GM18861 (cell line): ENCODE measurements at regions not wholly inside any gene's neighbourhood (a gene's known extent, or its start where the extent isn't known, plus 50 kb on each side); places are given as distances from the start of the nearest gene placed in this dataset.

ENCODE experiments used
- ATAC-seq: cut with Tn5 transposase; IDR thresholded peaks from one replicate; pipeline ENCODE4 v1.9.1; 2021; ENCODE audit not compliant: unreplicated experiment

DNA sequence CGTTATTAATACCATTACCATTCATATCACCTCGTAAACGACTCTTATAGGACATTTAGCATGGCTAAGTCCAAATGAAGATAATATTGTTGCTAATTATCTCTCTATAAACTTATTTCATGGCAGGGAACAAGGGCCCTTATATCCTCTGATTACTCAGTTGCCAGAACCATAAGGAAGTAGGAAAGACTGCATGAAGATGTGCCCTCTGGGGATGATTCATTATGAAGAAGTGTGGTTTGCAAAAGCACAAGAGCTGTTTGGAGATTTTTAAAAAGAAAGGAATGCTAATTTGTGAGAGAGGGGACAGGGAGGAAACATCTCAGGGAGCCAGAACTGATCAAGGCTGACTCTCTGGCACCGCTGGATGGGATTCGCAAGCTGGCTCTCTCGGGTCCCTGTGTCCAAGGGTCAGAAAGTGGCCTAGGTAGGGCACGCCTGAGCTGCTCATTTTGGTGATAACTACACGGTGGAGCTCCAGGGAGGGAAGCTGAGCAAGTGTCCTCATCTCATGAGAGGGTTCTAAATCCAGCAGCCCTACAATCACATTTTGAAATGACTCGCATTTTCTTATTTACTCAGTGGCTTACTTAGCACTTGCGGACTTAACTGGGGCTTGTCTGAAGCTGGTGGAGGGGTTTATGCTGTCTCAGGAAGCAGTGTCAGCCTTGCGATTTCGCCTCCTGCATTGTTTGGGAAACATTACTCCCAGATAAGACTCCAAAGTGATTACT is 136.8 kb downstream of the C5orf15 start:
- no peak for ATAC-seq

DNA sequence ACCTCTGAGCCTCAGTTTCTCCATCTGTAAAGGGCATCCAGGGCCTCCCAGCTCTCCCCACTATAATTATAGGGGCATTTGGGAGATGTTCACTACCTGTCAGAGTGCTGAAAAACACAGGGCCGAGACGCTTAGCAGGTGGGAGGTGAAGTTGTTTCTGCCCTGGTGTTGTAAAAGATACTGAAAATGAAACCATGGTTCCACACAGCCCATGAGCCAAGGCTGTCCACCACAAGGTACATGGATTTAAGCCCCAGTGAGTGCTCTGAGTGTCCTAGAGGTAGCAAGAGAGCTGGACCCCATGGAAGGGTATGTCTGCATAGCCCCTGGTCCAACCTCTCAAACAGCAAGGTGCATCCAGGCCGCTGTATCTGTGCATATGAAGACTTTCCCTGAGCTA is 137.5 kb downstream of the C5orf15 start:
- no peak for ATAC-seq

DNA sequence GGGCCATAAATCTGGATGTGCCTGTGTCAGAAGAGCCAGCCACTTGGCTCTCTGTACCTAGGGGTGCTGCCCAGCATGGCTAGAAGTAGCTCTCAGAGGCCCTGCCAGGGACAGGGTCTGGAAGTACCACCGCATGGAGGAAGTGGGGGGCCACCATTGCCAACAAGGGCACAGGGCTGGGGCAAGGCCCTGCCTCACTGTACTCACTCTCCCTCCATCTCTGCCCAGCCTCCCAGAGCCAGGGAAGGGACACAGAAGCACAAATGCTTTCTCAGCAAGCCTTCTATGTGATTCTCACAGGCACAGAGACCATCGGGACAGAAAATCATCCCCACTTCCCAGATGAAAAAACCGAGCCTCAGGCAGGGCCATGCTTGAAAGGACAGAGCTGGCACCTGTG is 138.1 kb downstream of the C5orf15 start:
- ATAC-seq = no peak

DNA sequence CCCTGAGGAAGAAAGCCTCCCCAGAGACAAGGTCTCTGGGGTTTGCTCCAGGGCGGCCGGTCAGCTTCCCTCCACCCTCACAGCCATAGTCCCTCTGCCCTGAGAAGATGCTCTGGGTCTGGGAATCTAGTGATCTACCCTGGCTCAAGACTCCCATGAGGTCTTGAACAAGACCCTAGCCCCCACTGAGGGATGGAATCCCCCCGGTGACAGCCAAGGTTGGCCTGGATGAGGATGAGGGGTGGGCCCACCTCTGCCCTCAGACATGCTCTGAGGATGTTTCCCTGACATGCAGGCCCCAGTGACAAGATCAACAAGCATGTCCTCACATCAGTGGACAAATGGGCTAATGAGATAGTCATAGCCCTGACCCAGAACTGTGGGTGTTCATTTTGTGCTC is 138.6 kb downstream of the C5orf15 start:
- ATAC-seq = no peak

DNA sequence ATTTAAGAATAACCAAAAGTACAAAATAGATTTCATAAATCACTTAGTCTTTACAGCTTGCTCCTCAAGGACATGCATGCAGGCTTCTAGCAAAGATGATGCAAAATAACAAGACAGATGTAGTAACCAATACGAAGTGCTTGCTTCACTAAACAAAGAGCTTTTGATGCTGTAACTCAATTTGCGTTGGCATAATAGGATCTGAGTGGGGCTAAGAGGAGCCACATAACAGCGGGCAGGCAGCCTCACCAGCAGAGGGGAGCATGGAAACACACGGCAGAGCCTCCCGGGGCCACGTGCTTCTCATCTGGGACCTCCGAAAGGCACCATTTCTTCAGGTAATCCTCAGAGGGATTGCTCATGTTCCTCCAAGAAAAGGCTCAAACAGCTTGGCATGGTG is 139.7 kb downstream of the C5orf15 start:
- no peak for ATAC-seq

DNA sequence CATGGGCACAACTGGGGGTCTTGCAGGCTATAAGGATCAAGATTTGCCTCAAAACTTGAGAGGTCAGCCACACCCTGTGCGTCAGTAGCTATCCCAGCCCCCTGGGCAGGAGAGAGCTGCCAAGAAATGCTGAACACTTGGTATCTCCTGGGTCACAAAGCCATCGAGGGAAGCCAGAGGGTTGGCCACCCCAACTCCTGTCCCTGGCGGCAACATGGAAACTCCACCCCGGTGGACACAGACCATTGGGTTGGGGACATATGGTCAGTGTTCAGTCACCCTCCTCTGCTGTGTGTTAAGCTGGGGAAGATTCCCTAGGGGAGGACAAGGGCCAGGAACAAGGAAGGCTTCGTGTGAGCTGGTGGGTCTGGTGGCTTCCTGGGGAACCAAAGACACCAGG is 140.6 kb downstream of the C5orf15 start:
- no peak for ATAC-seq

DNA sequence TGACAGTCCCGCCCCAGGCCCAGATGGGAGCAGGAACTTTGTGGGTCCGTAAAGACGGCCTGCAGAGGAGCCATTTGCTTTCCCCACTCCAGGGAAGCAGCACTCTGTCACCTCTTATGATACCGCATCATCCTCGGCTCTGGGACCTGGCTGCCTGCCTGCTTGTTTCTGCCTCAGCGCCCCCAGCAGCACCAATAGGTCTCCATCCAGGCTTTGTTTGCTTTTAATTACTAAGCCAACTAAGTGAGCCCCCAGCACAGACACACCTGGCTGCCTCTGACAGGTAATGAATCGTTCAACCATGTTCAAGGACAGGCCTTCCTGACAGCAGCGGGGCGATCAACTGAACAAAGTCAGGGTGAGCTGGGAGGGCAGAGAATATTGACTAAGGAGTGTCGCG is 141.4 kb downstream of the C5orf15 start:
- ATAC-seq = no peak

DNA sequence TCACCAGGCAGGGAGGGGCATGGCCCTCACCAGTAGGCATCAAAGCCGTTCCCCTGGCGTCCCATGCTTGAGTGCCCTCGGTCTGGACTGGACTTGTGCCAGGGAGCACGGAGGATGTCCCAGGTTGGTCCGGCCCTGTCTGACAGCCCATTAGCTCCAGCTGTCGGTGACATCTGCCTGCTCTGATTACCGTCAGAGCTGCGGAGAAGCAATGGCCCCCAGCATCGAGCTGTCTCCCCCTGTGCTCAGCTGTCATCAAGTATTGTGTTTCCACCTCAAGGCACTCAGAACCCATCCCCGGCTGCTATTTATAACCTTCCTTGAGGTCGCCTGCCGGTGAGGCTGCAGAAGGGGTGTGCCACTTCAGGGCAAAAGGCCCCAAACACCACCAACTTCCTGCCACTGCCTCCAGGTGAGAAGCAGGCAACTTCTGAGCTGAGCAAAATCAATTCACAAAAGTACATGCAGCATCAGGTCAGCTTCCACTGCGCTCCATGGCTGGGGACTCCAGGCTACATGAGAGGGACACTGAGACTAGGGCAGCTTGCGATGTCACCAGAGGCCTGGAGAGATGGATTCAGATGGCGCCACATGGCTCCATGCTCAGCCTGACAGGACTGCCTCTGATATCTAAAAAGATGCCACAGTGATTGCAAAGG is 142.7 kb downstream of the C5orf15 start:
- ATAC-seq = peak; percentile 32

DNA sequence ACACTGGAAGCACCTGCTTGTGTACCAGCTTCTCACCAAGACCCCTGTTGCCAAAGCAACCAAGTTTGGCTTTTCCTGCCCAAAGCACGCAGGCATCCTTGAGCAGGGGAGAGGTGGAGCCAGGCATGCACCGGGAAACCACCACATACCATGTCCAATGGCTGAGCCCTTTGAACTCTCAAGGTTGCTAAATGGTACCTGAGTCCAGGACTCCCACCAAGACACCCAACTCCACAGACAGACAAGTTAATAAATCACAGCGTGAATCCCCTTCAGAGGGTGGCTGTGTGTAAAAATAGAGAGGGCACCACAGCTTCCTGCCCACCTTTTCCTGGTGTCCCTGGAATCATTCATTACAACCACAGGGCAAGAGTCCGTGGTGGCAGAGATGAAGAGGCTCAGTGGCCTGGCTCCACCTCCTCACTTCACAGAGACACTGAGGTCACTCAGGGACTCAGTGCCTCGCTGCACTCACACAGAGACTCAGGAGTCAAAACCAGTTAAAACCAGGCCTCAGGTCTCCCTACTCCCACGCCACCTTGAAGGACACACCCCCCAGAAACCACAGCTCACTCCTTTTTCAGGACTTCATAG is 143.7 kb downstream of the C5orf15 start:
- ATAC-seq = peak; percentile 57

DNA sequence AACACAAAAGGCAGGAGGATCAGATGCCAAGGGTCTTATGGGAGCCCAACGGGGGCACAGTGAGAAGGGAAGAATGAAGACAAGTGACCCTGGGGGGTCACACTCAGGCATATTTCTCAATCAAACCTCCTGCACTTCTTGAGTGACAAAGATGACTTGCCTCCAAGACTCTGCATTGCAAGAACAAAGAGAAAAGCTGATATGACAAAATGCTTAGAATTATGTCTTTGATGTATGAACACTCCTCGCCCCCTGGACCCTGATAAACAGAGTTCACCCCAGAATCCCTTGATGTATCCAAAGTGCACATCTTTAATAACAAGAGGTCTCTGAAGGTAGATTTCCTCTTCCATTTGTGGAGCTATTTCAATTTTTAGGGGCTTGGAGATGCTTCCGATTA is 146.5 kb downstream of the C5orf15 start:
- ATAC-seq = no peak

DNA sequence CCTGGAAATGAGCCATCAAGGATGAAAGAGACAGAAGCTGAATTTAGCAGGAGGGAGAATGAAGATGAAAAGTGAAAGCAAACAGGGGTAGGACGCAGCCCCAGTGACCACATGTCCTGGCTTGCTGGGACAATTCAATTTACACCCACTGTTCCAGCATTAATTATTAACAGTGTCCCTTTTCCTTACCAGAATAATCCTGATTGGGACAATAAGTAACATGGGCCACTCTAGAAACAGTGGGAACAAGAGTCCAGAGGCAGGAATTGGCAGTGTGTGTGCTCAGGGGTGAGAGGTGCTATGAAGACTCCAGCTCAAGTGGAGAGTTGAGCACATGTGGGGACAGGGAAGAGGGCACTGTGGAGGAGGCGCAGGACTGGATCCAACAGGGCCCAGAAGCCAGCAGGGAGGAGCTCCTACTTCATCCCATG is 147.1 kb downstream of the C5orf15 start:
- ATAC-seq = no peak

DNA sequence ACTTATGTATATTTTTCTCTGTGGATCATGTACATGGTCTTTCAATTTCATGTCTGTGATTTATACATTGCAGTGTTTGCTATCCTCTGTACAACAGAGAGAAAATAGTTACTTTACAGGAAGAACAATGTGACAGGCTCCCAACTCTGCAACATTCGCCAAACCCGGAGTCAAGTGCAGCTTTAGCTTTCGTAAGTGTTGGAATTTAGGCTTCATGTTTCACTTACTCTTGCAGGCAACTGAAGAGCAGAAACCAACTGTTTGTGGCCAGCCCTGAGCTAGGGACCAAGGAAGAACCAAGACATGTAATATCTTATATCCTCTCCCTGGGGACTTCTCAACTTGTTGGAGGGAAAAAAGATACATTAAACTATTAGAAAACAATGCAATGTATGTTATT is 147.9 kb downstream of the C5orf15 start:
- no peak for ATAC-seq

DNA sequence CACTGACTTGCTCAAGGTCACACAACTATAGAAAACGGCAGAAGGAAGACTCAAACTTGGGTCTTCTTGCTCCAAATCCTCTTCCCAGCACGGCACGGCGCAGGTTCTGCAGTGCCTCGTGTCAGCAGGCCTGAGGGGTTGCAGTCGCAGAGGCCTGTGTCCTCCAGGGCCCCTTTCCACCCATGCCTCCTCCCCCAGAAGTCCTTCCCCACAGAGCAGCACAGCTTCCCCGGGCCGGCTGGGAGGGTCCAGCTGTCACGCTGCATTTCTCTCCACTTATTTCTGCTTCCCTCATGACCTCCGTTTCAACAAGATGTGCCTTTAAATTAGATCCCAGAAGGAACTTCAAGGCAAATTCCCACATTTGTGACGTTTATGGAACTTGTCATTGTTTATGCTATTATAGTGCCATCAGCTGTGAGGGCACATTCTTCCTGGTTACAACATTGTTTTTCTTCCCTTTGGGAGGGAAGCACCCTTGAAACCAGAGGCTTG is 148.4 kb downstream of the C5orf15 start:
- ATAC-seq = no peak

DNA sequence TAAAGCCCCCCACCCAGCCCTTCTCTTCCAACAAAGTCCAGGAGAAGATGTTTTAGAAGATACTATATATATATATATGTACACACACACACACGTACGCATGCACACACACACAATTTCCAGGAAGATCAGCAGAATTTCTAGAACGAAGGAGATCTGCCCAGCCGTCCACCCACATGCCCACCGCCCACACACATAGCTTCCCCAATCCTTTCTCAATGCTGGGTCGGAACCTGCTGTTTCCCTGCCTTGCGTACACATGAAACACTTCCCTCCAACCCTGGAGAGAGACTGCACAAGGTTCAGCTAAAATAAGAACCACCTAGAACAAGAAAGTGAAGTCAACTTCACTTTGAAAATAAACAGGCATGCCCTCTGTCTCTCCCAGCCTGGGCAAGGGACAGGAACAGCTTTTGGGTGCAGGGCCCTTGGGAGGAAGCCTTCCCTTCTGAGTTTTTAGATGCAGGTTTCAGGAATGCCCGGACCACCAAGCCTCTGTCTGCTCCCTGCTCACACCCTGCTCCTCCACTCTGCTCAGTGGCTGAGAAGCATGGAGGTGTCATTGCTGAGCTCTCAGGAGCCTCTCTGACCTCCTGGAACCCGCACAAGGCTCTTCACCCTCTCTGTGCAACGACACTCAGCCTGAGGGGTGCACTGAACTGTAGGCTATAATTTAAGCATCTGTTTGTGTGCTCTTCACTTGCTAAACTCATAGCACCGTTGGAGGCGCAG is 149.4 kb downstream of the C5orf15 start:
- ATAC-seq = no peak

DNA sequence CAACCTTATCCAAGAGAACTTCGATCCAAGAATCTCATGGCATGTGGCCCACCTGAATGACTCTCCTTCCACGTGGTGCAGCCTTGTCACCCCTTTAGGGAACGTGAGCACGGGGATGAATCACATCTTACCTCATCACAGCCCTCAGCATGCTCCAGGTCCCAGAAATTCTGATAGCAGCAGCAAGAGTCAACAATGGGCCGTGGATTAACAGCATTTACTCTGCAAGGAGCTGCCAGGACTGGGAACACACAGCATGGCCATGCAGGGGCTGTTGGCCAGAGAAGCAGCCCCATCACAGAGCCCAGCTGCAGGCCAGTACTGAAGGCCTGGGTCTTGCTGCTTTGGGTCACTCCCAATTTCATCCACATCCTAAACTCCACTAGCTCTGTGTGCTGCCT is 150.4 kb downstream of the C5orf15 start:
- ATAC-seq = no peak

DNA sequence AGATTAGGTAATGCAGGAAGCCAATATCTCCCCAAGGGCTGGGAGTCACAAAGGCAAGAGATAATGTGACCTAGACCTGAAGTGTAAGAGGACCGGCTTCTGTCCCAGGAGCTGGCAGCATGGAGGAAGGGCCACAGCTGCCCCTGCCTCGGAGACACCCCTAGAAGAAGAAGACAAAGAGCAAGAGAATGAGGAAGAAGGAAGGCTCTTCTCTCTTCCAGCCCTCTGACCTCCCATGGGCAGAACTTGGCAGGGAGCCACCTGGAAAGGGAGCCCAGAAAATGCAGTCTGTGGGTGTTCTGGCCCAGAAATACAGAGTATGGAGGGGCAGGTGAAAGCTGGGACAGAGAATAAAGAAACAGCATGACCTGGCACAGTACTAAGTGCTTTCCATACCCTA is 151.0 kb downstream of the C5orf15 start:
- no peak for ATAC-seq

DNA sequence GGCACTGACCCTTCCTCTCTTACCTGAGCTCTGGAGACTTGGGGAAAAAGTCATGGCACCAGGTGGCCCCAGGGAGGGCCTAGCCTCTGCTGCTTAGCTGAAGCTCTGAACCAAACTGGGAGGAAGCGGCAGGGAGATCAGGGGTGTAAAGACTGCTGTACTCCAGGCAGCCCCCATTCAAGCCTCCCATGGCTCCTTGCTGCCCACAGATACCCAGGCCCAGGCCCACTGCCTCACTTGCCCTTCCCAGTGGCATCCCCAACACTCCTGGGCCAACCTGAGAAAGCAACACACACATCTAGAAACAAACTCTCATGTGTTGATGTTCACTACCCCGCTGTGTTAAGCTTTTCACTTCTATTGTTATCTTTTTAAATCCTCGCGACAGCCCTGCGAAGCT is 151.6 kb downstream of the C5orf15 start:
- no peak for ATAC-seq

DNA sequence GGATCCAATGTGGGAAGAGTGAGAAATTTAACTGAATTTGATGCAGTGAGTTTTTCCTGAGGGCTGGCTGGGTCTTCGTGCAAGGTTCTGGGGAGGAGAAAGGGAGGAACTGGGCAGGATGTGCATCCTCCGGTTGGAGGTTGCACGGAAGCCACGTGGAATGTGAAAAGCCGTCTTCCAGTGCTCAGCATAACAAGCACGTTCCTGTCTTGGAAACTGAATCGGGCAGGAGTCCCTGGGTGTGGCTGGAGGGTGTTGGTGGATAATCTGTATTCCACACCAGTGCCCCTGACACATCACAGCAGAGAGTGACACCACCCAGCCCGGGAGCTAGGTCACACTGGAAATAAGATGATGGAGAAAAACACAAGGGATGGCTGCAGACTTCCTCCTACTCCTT is 154.3 kb downstream of the C5orf15 start:
- no peak for ATAC-seq

DNA sequence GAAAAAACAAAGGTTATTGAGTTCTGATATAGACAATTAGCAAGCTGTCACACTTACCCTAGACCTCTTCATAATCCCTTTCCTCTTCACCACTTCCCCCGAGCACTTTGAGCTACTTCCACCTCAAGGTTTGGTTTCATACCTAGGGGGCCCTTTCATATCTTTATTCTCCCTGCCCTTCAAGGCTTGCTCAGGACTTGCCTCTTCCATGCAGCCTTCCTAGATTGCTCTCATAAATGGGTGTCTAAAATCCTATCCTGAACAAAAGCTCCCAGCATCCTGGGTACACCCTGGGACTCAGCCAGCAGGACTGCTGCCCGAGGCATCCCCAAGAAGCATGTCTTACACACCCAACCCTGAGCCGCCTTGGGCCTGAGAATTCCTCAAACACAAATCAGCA is 157.3 kb downstream of the C5orf15 start:
- ATAC-seq = no peak

DNA sequence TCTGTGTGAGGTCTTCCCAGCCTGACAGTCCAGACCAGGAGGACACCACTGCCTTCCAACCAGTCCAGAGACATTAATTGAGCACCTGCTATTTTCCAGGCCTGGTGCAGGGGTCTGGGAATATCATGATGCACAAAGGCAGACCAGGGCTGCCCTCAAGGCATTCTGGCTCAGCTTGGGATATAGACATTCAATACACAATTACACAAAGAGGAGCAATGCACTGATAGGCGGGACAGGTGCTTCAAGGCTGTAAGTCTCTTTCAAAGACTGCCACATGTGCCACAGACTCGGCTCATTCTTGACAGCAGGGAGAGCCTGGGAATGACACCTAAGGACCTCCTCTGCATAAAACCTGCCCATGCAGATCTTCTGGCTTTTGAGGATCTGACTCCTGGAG is 158.6 kb downstream of the C5orf15 start:
- no peak for ATAC-seq

DNA sequence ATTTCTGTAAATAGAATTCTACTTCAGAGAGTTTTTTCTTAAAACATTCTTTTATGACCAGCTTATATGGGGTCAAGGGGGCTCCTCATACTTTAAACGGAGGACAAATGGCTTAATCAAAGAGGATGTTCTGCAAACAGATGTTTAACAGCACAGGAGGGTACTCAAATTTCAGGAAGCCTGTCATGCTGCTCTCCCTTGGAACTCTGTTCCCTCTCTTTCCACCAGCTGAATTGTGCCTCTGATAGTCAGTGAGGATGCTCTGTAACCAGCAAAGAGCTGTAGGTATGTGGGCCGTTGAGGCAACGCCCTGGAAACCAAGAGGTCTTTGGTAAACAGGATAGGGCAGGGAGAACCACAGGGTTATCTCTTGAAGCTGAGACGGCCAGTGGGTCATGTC is 161.1 kb downstream of the C5orf15 start:
- no peak for ATAC-seq

DNA sequence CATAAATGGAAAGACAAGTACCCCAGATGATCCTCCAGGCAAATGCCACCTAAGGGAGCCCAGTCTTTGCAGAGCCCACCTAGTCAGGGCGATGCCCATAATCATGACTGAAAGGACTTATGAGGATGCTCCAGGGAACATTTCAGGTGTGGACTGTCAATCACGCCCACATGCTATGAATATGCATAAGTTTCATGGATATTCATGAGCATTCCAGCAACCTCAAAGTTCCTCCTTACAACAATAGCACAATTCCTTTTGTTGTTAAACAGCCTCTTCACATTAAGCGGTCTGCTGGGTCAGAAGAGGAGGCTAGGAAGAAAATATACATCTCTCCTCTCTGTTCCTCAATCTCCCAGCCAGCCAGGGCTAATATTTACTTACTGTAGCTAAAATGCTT is 161.6 kb downstream of the C5orf15 start:
- ATAC-seq = no peak
